Stimulated activated CD4-positive, alpha-beta T cell treated with anti-CD3 and anti-CD28 coated beads, Interleukin-4, amount 100 ng/mL, for 48 hours (primary cell): ENCODE measurements at regions not wholly inside any gene's neighbourhood (a gene's known extent, or its start where the extent isn't known, plus 50 kb on each side); places are given as distances from the start of the nearest gene placed in this dataset.

Source experiments
- DNase-seq, 2 donors: peaks; one replicate each; pipeline ENCODE4 v3.0.0-alpha.2; 2020; ENCODE audit warnings: low read depth in 2 of 2

GRCh38 chr6:140909156-140909555 is 1223.6 kb upstream of the GJE1 start:
- no peak for DNase-seq

- DNase-seq: no peak
Measured at GRCh38 chr6:140908505-140908904, 1224.2 kb upstream of the GJE1 start.

GRCh38 chr6:140907235-140907634 is 1225.5 kb upstream of the GJE1 start:
- no peak for DNase-seq

- no peak for DNase-seq
Measured at GRCh38 chr6:140905724-140906123, 1227.0 kb upstream of the GJE1 start.

GRCh38 chr6:140905050-140905449 is 1227.7 kb upstream of the GJE1 start:
- no peak for DNase-seq

GRCh38 chr6:140897804-140898573 is 1234.7 kb upstream of the GJE1 start:
- DNase-seq: no peak

- DNase-seq: no peak
Measured at GRCh38 chr6:140897349-140897748, 1235.4 kb upstream of the GJE1 start.

GRCh38 chr6:140893432-140893831 is 1239.3 kb upstream of the GJE1 start:
- DNase-seq: no peak

GRCh38 chr6:140879946-140880345 is 1252.8 kb upstream of the GJE1 start:
- DNase-seq: no peak

- DNase-seq: no peak
Measured at GRCh38 chr6:140874066-140874465, 1258.7 kb upstream of the GJE1 start.

- DNase-seq: no peak
Measured at GRCh38 chr6:140872885-140873284, 1259.8 kb upstream of the GJE1 start.

GRCh38 chr6:140871911-140872310 is 1260.8 kb upstream of the GJE1 start:
- no peak for DNase-seq

- no peak for DNase-seq
Measured at GRCh38 chr6:140867336-140867735, 1265.4 kb upstream of the GJE1 start.

- DNase-seq: no peak
Measured at GRCh38 chr6:140858381-140858971, 1274.2 kb upstream of the GJE1 start.

- DNase-seq: no peak
Measured at GRCh38 chr6:140857739-140858380, 1274.9 kb upstream of the GJE1 start.

GRCh38 chr6:140855520-140855919 is 1277.2 kb upstream of the GJE1 start:
- no peak for DNase-seq

- no peak for DNase-seq
Measured at GRCh38 chr6:140854318-140854717, 1278.4 kb upstream of the GJE1 start.

GRCh38 chr6:140850438-140850837 is 1282.3 kb upstream of the GJE1 start:
- no peak for DNase-seq

GRCh38 chr6:140849456-140849855 is 1283.3 kb upstream of the GJE1 start:
- DNase-seq: no peak

- DNase-seq: no peak
Measured at GRCh38 chr6:140847262-140847645, 1285.5 kb upstream of the GJE1 start.

- DNase-seq: no peak
Measured at GRCh38 chr6:140846503-140847261, 1286.0 kb upstream of the GJE1 start.

GRCh38 chr6:140845701-140846100 is 1287.0 kb upstream of the GJE1 start:
- no peak for DNase-seq
